Mesothelial cell of epicardium (in vitro differentiated cells): ENCODE measurements at regions not wholly inside any gene's neighbourhood (a gene's known extent, or its start where the extent isn't known, plus 50 kb on each side); places are given as distances from the start of the nearest gene placed in this dataset.

Experiments used
- DNase-seq, 2 experiments: peaks; one replicate each; pipeline ENCODE4 v3.0.0; 2021; ENCODE audit warnings: low spot score in 2 of 2; ENCODE audit not compliant: unreplicated experiment in 2 of 2
- H3K27ac Mint-ChIP-seq: 2 replicates; pipeline ENCODE4 v1.8.0; 2021; ENCODE audit warnings: mixed read lengths
- H3K27me3 Mint-ChIP-seq: 2 replicates; pipeline ENCODE4 v1.8.0; 2021; ENCODE audit warnings: low read depth, mixed read lengths
- H3K36me3 Mint-ChIP-seq: 2 replicates; pipeline ENCODE4 v1.8.0; 2021; ENCODE audit warnings: mixed read lengths
- H3K4me1 Mint-ChIP-seq: 2 replicates; pipeline ENCODE4 v1.8.0; 2021; ENCODE audit warnings: mixed read lengths
- H3K4me3 Mint-ChIP-seq: 2 replicates; pipeline ENCODE4 v1.8.0; 2021; ENCODE audit warnings: mild to moderate bottlenecking, moderate library complexity, mixed read lengths
- H3K9me3 Mint-ChIP-seq: 2 replicates; pipeline ENCODE4 v1.8.0; 2021; ENCODE audit warnings: mixed read lengths
- CTCF ChIP-seq: fragments of 200-600 bp; sonication (generic); IDR thresholded peaks from one replicate; pipeline ENCODE4 v1.5.0; 2021; ENCODE audit warnings: antibody characterized with exemption; ENCODE audit not compliant: unreplicated experiment

GRCh38 chr22:22352371-22352999 lies 107.9 kb downstream of the VPREB1 start:
- Mint-ChIP-seq H3K4me1 (no peaks in the 10 kb centered on the region), H3K27me3 (peaks cover 95% of the 10 kb centered on the region), H3K4me3 (no peak overlapping the region), H3K36me3 (no peaks in the 10 kb centered on the region), H3K9me3 (no peaks in the 10 kb centered on the region), H3K27ac (no peak overlapping the region)
- DNase-seq, result no peak
- TF ChIP-seq CTCF, result no peak

- no peaks in the 10 kb centered on the region for H3K4me1 Mint-ChIP-seq
- H3K4me3 Mint-ChIP-seq, result no peak overlapping the region
- peaks cover 87% of the 10 kb centered on the region for H3K27me3 Mint-ChIP-seq
- no peaks in the 10 kb centered on the region for H3K36me3 Mint-ChIP-seq
- DNase-seq, result no peak
- no peaks in the 10 kb centered on the region for H3K9me3 Mint-ChIP-seq
- H3K27ac Mint-ChIP-seq, result no peak overlapping the region
- no peak for TF ChIP-seq CTCF
These were observed 110.7 kb downstream of the VPREB1 start for GRCh38 chr22:22355096-22355834.

GRCh38 chr22:22357024-22357883 lies 112.7 kb downstream of the VPREB1 start:
- Mint-ChIP-seq H3K9me3 (no peaks in the 10 kb centered on the region), H3K36me3 (no peaks in the 10 kb centered on the region), H3K4me3 (no peak overlapping the region), H3K27me3 (peaks cover 86% of the 10 kb centered on the region), H3K4me1 (no peaks in the 10 kb centered on the region), H3K27ac (no peak overlapping the region)
- peak; percentile 59 to 75 for DNase-seq
- peak; percentile 53 for TF ChIP-seq CTCF

GRCh38 chr22:22358152-22358551 lies 113.6 kb downstream of the VPREB1 start:
- no peak for TF ChIP-seq CTCF
- Mint-ChIP-seq H3K4me3 (no peak overlapping the region), H3K27ac (no peak overlapping the region), H3K9me3 (no peaks in the 10 kb centered on the region), H3K4me1 (no peaks in the 10 kb centered on the region), H3K27me3 (peaks cover 86% of the 10 kb centered on the region), H3K36me3 (no peaks in the 10 kb centered on the region)
- DNase-seq, result no peak

GRCh38 chr22:22358686-22359085 lies 114.1 kb downstream of the VPREB1 start:
- no peaks in the 10 kb centered on the region for H3K9me3 Mint-ChIP-seq
- no peak overlapping the region for H3K27ac Mint-ChIP-seq
- H3K4me1 Mint-ChIP-seq, result no peaks in the 10 kb centered on the region
- no peak for DNase-seq
- no peak overlapping the region for H3K4me3 Mint-ChIP-seq
- no peak for TF ChIP-seq CTCF
- H3K27me3 Mint-ChIP-seq, result peaks cover 86% of the 10 kb centered on the region
- no peaks in the 10 kb centered on the region for H3K36me3 Mint-ChIP-seq
